ENCODE measurements at regions not wholly inside any gene's neighbourhood (a gene's known extent, or its start where the extent isn't known, plus 50 kb on each side); places are given as distances from the start of the nearest gene placed in this dataset.
"Not testable (repeated sequence)": the region's sequence is repeated elsewhere in the genome, so short reads cannot be mapped to it uniquely, and the experiment has no call there.

DNA sequence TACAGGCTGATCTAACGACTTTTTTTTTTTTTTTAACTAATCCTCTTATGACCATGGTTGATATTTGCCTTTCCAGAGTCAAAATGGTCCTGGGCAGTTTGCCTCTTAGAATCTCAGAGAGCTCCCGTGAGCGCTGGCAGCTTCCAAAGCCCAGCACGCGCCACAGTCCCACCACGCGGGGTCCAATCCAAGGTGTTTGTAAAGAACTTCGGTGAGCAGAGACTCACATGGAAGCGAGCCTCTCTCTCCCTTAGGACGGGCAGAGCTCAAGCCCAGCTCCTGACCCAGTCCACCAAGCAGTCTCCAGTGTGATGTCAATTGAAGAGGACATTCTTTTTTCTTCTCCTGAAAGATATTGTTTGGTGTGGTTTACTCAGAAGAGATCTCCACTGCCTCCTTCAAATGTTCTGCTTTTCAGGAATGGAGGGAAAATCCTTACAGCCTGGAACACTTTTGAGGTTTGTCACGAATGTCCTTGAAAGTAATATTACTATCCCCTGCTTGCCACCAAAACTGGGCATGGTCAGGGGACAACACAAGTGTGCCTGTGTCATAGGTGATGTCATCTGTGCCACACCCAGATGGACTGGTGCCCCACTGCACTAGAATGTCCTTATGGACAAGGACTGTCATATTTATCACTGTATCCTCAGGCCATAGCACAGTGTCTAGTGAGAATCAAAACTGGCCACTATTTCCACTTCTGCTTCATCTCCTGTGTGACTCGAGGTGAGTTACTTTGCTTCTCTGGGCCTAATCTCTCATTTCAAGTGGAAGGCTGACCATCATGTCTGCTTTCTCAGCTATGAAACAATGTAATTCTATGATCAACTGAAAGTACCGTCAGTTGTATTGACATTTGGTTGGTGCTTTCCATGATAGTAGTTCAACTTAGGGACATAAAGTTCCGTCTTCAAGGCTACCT lies 97.4 kb upstream of the EDEM3 start:
- no peak for DNase-seq

GRCh38 chr1:184843732-184844495 lies 89.3 kb upstream of the EDEM3 start:
- peak; percentile 67 for DNase-seq

GRCh38 chr1:184840596-184840995 lies 85.9 kb upstream of the EDEM3 start:
- no peak for DNase-seq

DNA sequence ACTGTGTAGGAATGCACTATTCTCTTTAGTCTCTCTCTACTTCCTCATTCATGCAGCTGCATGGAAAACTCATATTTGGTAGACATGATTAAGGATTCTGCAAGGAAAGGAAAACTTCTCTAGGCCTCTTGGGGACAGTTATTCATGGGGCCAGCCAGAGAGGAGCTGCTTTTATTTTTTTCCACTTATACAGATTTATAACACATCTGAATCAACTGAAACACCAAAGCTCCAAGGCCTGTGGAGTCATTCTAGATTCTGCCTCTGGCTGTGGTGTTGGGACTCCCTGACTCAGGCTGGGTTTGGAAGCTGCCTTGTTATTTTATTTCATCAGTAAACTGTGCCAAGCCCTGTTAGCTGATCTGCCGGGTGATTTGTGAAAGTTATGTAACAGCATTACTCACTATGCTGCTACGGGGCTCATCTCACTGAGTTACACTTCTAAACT lies 83.9 kb upstream of the EDEM3 start:
- no peak for DNase-seq

DNA sequence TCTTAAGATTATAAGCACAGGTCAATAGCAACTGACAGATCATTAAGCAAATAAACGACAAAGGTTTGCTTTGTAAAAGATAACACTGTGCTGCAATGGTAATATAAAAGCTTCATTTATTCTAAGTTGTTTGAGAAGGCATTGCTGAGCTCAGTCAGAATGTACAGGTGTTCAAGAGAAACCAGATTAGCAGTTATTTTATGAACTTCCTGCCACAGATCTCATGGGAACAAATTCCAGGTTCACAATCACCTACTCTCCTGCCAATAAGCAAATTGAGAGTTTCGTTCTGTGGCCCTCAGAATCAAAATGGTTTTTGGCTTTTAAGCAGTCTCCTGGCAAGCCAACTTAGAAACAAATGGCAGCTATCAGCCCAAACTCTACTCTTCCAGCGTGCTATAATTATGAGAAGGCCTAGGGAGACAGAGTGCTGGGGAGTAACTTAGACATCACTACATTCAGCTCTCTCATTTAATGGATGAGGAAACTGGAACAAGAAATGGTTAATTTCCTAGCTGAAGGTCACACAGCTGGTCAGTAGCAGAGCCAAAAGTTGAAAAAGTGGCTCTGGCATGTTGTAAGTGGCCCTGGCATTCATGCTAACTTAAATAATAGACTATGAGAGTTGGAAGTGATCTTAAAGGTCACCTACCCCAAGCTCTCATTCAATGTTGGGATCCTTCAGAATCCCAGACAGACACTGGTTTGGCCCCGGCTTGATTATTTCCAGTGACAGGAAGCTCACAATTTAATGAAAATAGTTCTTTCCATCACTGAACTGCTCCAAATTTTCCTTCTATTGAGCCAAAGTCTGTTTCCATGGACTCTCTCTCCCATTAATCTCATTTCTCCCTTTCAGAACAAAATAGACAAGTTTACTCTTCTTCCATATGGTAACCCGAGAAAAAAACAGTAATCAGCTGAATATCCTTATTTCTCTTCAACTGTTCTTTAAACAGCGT lies 82.6 kb upstream of the EDEM3 start:
- DNase-seq = no peak

GRCh38 chr1:184836141-184836540 lies 81.5 kb upstream of the EDEM3 start:
- no peak for DNase-seq

DNA sequence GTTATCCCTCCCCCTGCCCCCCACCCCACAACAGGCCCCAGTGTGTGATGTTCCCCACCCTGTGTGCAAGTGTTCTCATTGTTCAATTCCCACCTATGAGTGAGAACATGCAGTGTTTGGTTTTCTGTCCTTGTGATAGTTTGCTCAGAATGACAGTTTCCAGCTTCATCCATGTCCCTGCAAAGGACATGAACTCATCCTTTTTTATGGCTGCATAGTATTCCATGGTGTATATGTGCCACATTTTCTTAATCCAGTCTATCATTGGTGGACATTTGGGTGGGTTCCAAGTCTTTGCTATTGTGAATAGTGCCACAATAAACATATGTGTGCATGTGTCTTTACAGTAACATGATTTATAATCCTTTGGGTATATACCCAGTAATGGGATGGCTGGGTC lies 79.3 kb upstream of the EDEM3 start:
- DNase-seq = not testable (repeated sequence)

- DNase-seq = no peak
Observed at GRCh38 chr1:184832517-184832916, 77.9 kb upstream of the EDEM3 start.

DNA sequence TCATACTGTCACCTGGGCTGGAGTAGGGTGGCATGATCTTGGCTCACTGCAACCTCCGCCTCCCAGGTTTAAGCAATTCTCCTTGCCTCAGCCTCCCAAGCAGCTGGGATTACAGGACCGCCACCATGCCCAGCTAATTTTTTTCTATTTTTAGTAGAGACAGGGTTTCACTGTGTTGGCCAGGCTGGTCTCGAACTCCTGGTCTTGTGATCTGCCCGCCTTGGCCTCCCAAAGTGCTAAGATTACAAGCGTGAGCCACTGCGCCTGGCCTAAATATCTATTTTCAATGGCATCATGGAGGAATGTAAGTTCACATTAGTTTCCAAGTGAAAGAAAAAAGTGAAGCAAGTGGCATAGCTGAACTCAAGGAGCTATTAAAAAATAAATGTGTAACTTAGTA lies 74.8 kb upstream of the EDEM3 start:
- not testable (repeated sequence) for DNase-seq

DNA sequence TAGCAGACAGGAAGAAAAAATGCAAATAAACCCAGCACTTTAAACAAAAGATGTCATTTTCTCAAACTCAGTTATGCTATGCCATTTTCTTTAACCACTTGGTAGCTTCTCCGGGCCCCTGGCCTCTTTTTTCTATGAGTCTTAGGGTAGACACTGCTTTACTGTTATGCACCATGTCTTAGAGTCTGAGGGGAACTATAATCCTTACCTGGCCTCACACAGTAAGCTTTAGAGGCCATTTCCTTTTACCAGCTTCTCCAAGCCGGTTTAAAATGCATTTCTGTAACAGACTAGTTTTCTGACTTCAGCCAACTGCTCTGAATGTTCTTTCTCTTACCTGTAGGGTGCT lies 73.7 kb upstream of the EDEM3 start:
- DNase-seq = no peak

DNA sequence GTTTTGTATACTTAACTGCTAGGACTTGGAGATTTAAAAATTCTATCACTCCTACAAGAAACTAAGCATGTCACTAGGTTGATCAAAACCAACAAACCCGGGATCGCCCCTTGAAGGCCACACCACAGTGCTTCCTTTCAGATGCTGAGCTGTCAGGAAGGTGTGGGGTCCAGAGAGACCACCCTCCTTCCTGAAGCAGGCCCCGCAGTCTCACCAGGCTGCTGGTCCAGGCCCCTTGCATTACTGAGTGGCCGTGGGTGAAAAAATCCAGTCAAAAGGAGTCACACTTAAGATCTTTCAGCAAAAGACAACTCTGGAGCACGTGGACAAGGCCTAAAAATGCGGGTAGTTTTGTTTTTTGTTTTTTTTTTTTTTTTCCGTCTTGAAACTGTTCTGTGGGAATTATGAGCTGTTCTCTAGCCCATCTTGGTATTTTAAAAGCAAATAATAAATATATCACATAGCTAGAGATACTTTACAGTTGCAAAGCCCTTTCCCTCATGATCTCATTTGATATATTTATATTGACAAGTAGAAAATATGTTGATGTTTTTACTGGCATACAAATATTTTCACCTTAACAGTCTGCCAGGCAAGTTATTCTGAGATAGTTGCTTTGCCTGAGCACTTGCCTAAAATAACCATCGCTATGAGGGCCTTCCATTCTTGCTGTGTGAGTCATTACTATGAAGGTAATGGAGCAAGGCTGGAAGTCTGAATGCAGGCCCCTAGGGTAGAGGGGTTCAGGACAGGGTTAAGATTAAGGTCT lies 73.1 kb upstream of the EDEM3 start:
- DNase-seq = no peak

GRCh38 chr1:184826001-184826400 lies 71.3 kb upstream of the EDEM3 start:
- DNase-seq = no peak

- DNase-seq = no peak
Observed at GRCh38 chr1:184825571-184825970, 70.9 kb upstream of the EDEM3 start.

- DNase-seq = no peak
Observed at GRCh38 chr1:184824691-184825323, 70.1 kb upstream of the EDEM3 start.

DNA sequence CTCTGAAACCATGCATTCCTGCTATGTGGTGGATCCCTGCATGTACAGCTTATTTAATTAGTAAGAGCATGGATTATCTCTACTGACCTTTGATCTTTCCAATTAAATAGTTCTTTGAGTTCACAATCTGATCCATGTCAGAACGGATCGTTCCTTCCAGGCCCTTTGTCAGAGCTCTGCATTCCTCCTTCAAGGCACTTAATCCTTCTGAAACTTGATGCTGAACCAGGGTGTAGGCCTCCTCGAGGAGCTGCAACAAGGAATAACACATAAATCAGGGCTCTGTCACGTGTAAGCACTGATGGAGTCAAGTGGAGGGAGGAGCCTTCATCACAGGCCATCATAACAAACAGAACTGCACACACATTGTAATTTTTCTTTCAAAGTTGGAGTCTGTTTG lies 68.4 kb upstream of the EDEM3 start:
- DNase-seq = no peak

DNA sequence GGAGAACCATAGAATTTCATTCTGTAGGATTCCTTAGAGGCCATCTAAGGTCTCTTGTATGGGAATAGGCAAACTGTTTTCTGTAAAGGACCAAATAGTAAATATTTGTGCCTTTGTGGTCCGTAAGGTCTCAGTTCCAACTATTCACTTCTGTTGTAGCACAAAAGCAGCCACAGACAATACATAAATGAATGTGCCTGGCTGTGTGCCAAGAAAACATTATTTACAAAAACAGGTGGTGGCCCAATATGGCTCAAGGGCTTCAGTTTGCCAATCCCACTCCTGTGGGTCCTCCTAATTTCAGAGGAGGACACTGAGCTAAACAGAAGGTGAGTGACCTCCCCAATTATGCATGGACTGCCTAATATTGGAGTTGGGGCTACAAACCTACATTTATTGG lies 67.6 kb upstream of the EDEM3 start:
- no peak for DNase-seq

DNA sequence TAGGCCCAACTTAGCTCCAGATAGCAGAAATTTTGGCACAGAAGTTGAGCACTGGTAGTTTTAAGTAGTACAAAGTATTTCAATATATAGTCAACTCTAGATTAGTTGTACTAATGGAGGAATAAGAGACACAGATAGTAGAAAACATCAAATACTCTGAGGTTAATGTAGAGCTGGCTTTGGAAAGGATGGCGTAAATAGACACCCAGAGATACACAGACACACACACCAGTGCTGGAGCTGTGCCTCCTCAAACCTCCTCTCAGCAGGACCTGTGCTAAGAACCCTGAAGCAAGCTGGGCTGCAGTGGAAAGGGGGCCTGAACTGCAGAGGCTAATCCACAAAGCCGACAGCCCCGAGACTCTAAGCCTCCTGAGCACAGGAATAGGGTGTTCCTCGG lies 67.0 kb upstream of the EDEM3 start:
- no peak for DNase-seq

DNA sequence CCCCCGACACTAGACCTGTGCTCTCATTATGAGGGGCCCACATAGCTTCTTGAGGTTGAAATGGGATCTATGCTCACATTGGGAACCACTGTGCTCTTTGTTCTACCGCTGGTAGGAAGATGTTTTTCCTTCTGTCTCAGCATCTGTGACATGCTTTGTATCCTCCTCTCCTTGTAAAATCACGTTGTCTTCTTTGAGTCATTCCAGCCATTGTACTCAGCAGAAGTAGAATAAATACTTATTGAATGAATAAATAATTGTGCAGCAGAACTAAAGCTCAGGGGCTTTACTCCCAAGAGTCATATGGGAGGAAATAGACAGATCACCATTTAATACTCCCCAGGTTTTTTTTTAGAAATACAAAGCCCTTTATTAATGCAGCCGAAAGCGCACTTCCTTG lies 66.3 kb upstream of the EDEM3 start:
- no peak for DNase-seq

DNA sequence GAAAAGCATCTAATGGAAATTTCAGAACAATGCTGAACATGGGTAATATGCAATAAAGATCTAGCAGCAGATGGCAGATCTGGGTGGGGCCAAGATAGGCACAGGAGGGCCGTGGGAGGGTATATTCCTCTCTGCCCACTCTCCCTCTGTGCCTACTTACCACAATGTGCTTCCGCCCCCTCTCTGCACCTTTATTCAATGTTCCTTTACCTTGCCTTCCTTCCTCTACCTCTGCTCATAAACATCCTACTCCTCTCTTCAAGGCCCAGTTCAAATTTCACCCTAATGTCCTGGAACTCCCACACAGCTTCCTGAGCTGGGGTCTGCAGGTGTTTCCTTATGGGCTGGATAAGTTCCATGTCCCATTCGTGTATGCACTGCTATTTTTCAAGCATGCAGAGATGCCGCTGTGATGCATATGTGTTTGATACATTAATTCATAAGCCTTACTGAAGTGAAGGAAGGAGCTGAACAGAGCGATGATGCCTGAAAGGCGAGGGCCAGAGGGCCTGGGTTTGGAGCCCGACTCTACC lies 65.6 kb upstream of the EDEM3 start:
- DNase-seq = no peak

GRCh38 chr1:184818646-184819045 lies 64.0 kb upstream of the EDEM3 start:
- DNase-seq = no peak

GRCh38 chr1:184817003-184817402 lies 62.3 kb upstream of the EDEM3 start:
- DNase-seq = not testable (repeated sequence)
